Naive thymus-derived CD4-positive, alpha-beta T cell (primary cell): ENCODE measurements at regions not wholly inside any gene's neighbourhood (a gene's known extent, or its start where the extent isn't known, plus 50 kb on each side); places are given as distances from the start of the nearest gene placed in this dataset.

Source experiments
- ATAC-seq: fragments of 150-1000 bp; cut with Tn5 transposase; 2 replicates; pipeline ENCODE4 v1.10.0; 2021; ENCODE audit warnings: mild to moderate bottlenecking, moderate library complexity
- CTCF ChIA-PET: fragments of 350-600 bp; sonication (Branson Sonifier 250); formaldehyde crosslinking; loops from one replicate; lab custom pipeline; 2021; ENCODE audit warnings: antibody characterized with exemption; lab: Charles Lee
- POLR2A ChIA-PET: fragments of 350-600 bp; sonication (Branson Sonifier 250); formaldehyde crosslinking; loops from one replicate; lab custom pipeline; 2021; ENCODE audit warnings: antibody characterized with exemption, inconsistent platforms; lab: Charles Lee
- DNase-seq, 9 donors: peaks; one replicate each; pipeline versions ENCODE4 v3.0.0 to v3.0.0-alpha.2; 2020 to 2022; ENCODE audit warnings: mixed read lengths in 1 of 9
- H3K27ac ChIP-seq: one replicate; pipeline ENCODE4 v1.7.0; 2013; ENCODE audit warnings: mild to moderate bottlenecking, low read depth, low read length, moderate library complexity
- H3K27me3 ChIP-seq, 2 donors: one replicate each; pipeline ENCODE4 v1.7.0; 2013; ENCODE audit warnings: low read length in 2 of 2, mild to moderate bottlenecking in 2 of 2, moderate library complexity in 2 of 2; ENCODE audit not compliant: control insufficient read depth in 2 of 2, insufficient read depth in 2 of 2
- H3K36me3 ChIP-seq, 3 experiments: 1 replicate in 2 of 3; 2 replicates in 1 of 3; pipeline ENCODE4 v1.7.0; 2013; ENCODE audit warnings: low read length in 3 of 3, mild to moderate bottlenecking in 3 of 3, moderate library complexity in 1 of 3; ENCODE audit not compliant: insufficient read depth in 3 of 3, control insufficient read depth in 2 of 3
- H3K4me1 ChIP-seq, 2 donors: one replicate each; pipeline ENCODE4 v1.7.0; 2013; ENCODE audit warnings: low read length in 2 of 2, mild to moderate bottlenecking in 2 of 2, moderate library complexity in 1 of 2; ENCODE audit not compliant: control insufficient read depth in 2 of 2, insufficient read depth in 2 of 2
- H3K4me3 ChIP-seq: 2 replicates; pipeline ENCODE4 v1.7.0; 2013; ENCODE audit warnings: mild to moderate bottlenecking, low read length
- H3K9me3 ChIP-seq, 3 experiments: 1 replicate in 2 of 3; 2 replicates in 1 of 3; pipeline ENCODE4 v1.7.0; 2013; ENCODE audit warnings: low read length in 3 of 3; ENCODE audit not compliant: control insufficient read depth in 2 of 3
- H3K27ac Mint-ChIP-seq, 9 donors: one replicate each; pipeline ENCODE4 v1.8.0; 2020 to 2022; ENCODE audit warnings: mixed read lengths in 9 of 9, mild to moderate bottlenecking in 8 of 9, moderate library complexity in 5 of 9, inconsistent platforms in 2 of 9
- H3K27me3 Mint-ChIP-seq, 5 donors: one replicate each; pipeline ENCODE4 v1.8.0; 2021 to 2022; ENCODE audit warnings: mixed read lengths in 5 of 5, mild to moderate bottlenecking in 1 of 5
- H3K36me3 Mint-ChIP-seq, 5 donors: one replicate each; pipeline ENCODE4 v1.8.0; 2020 to 2022; ENCODE audit warnings: mixed read lengths in 5 of 5, mild to moderate bottlenecking in 3 of 5, inconsistent platforms in 1 of 5
- H3K4me1 Mint-ChIP-seq, 7 donors: one replicate each; pipeline ENCODE4 v1.8.0; 2020 to 2022; ENCODE audit warnings: mixed read lengths in 7 of 7, mild to moderate bottlenecking in 3 of 7, inconsistent platforms in 1 of 7
- H3K4me3 Mint-ChIP-seq, 10 donors: one replicate each; pipeline ENCODE4 v1.8.0; 2020 to 2022; ENCODE audit warnings: mild to moderate bottlenecking in 10 of 10, mixed read lengths in 10 of 10, moderate library complexity in 6 of 10, inconsistent platforms in 2 of 10
- H3K9me3 Mint-ChIP-seq, 11 donors: one replicate each; pipeline ENCODE4 v1.8.0; 2020 to 2022; ENCODE audit warnings: mixed read lengths in 11 of 11, mild to moderate bottlenecking in 4 of 11, inconsistent platforms in 1 of 11, moderate library complexity in 1 of 11
- intact Hi-C, 2 donors: fragments of 100-400 bp; cut with micrococcal nuclease; formaldehyde crosslinking; loops; one replicate each; pipeline ENCODE4 v1.15.1; 2023

GRCh38 chr1:186564582-186564981, 103.7 kb upstream of the PDC start:
- ChIA-PET POLR2A (no interaction called here), CTCF (no interaction called here)
- Mint-ChIP-seq H3K36me3 (no peaks in the 10 kb centered on the region), H3K27ac (no peak overlapping the region), H3K27me3 (no peaks in the 10 kb centered on the region), H3K9me3 (no peaks in the 10 kb centered on the region), H3K4me1 (peaks cover 0 to 3% (median 0%) of the 10 kb centered on the region in 7 donors), H3K4me3 (no peak overlapping the region)
- Histone ChIP-seq H3K4me1 (no peaks in the 10 kb centered on the region), H3K27ac (no peak overlapping the region), H3K36me3 (no peaks in the 10 kb centered on the region), H3K27me3 (no peaks in the 10 kb centered on the region), H3K9me3 (no peaks in the 10 kb centered on the region), H3K4me3 (no peak overlapping the region)
- intact Hi-C loops: no loop called here
- ATAC-seq (no peak), DNase-seq (no peak)

DNA sequence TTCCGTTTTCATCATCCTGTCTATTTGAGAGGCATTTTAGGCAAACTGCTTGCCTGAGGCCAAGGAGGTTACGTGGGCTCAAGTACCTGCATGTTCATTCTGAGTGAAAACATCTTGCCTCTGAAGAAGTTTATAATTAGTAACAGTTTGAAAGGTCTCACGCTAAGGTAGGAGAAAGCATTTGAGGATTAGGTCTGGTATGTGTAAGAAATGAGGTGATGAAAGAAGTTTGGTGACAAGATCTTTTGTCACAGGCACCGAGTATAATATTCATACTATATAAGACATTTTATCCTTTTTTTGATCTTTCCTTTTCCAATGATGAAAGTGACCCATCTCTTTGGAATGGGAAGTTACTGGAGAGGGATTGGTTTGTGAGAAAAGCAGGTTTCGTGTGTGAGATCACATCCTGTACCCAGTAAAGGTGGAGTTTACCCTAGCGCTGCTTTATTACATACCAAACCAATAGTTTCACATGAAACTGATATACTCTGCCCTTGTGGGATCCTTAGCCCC, 98.7 kb upstream of the PDC start:
- Mint-ChIP-seq H3K27me3 (peaks cover 0 to 4% (median 0%) of the 10 kb centered on the region in 5 donors), H3K4me1 (peaks cover 0 to 1% (median 0%) of the 10 kb centered on the region in 7 donors), H3K27ac (no peak overlapping the region), H3K4me3 (no peak overlapping the region), H3K36me3 (no peaks in the 10 kb centered on the region), H3K9me3 (no peaks in the 10 kb centered on the region)
- CTCF ChIA-PET: no interaction called here
- no peaks in the 10 kb centered on the region for H3K4me1 ChIP-seq
- POLR2A ChIA-PET: no interaction called here
- DNase-seq (no peak), ATAC-seq (no peak)
- H3K9me3 ChIP-seq: no peaks in the 10 kb centered on the region
- no peak overlapping the region for H3K4me3 ChIP-seq
- intact Hi-C loops: no loop called here
- no peak overlapping the region for H3K27ac ChIP-seq
- H3K36me3 ChIP-seq: no peaks in the 10 kb centered on the region
- H3K27me3 ChIP-seq: no peaks in the 10 kb centered on the region

DNA sequence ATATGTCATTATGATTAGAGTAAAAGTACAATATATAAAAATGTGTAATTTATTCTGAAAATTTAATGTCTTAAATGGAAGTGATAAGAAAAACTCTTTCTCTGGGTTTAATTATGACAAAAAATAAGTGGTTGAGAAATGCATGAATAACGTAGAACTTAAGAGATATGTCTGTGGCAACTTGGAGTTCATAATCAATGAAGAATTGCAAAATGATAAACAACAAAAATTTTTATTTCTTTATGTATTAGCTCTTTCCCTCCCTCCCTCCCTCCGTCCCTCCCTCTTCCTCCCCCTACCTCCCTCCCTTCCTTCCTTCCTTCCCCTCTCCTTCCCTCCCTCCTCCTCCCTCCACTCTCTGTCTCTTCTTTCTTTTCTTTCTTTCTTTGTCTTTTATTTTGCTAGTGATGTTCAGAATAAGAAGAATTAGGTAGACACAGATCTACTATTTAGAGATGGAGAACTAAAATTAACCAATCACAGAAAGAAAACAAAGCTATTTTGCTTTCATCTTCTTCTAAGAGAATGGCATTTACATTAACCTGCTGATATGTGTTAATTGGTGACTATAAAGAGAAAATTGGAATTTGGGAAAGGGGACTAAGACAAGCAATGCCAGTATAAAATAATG, 96.3 kb upstream of the PDC start:
- Mint-ChIP-seq H3K4me3 (no peak overlapping the region), H3K27me3 (peaks cover 0 to 4% (median 0%) of the 10 kb centered on the region in 5 donors), H3K36me3 (peaks cover 0 to 3% (median 0%) of the 10 kb centered on the region in 5 donors), H3K27ac (no peak overlapping the region), H3K9me3 (peaks cover 0 to 14% (median 4%) of the 10 kb centered on the region in 11 donors), H3K4me1 (no peaks in the 10 kb centered on the region)
- Histone ChIP-seq H3K36me3 (no peaks in the 10 kb centered on the region), H3K4me1 (no peaks in the 10 kb centered on the region), H3K27ac (no peak overlapping the region), H3K4me3 (no peak overlapping the region), H3K27me3 (no peaks in the 10 kb centered on the region), H3K9me3 (no peaks in the 10 kb centered on the region)
- ChIA-PET CTCF (no interaction called here), POLR2A (no interaction called here)
- intact Hi-C loops: no loop called here
- ATAC-seq (no peak), DNase-seq (no peak)

GRCh38 chr1:186550832-186551231, 89.9 kb upstream of the PDC start:
- Mint-ChIP-seq H3K27me3 (peaks cover 0 to 9% (median 0%) of the 10 kb centered on the region in 5 donors), H3K4me1 (no peaks in the 10 kb centered on the region), H3K4me3 (no peak overlapping the region), H3K9me3 (peaks cover 4 to 54% (median 25%) of the 10 kb centered on the region in 11 donors), H3K36me3 (peaks cover 0 to 15% (median 4%) of the 10 kb centered on the region in 5 donors), H3K27ac (no peak overlapping the region)
- ATAC-seq (no peak), DNase-seq (no peak)
- intact Hi-C loops: no loop called here
- Histone ChIP-seq H3K4me3 (no peak overlapping the region), H3K4me1 (no peaks in the 10 kb centered on the region), H3K9me3 (peaks cover 0 to 5% (median 0%) of the 10 kb centered on the region in 3 experiments), H3K27me3 (no peaks in the 10 kb centered on the region), H3K27ac (no peak overlapping the region), H3K36me3 (no peaks in the 10 kb centered on the region)
- POLR2A ChIA-PET: no interaction called here
- CTCF ChIA-PET: no interaction called here

DNA sequence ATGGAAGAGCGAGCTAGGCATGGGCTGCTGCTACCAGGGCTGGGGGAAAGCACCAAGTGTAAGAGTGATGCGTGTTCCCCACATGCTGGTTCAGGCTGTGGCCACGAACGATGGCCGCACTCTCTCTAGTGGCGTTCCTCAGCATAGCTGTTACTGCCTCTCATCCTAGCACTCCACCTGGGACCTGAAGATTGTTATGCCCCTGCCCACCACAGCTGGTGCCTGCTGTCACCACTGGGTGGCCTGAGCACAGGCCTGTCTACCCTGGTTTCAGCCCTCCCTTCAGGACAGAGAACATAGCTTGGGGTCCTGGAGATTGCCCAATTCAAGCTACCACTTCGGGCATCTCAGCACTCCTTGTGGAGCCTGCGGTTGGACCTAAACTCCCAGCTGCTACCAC, 80.1 kb upstream of the PDC start:
- ATAC-seq (no peak), DNase-seq (no peak)
- intact Hi-C loops: no loop called here
- CTCF ChIA-PET: no interaction called here
- POLR2A ChIA-PET: no interaction called here
- peaks cover 0 to 3% (median 0%) of the 10 kb centered on the region in 5 donors for H3K27me3 Mint-ChIP-seq
- Histone ChIP-seq H3K27ac (no peak overlapping the region), H3K4me1 (no peaks in the 10 kb centered on the region), H3K4me3 (no peak overlapping the region), H3K27me3 (no peaks in the 10 kb centered on the region), H3K36me3 (no peaks in the 10 kb centered on the region), H3K9me3 (peaks cover 0 to 5% (median 0%) of the 10 kb centered on the region in 3 experiments)
- no peak overlapping the region for H3K4me3 Mint-ChIP-seq
- no peaks in the 10 kb centered on the region for H3K4me1 Mint-ChIP-seq
- peaks cover 0 to 15% (median 5%) of the 10 kb centered on the region in 5 donors for H3K36me3 Mint-ChIP-seq
- H3K9me3 Mint-ChIP-seq: peaks cover 13 to 64% (median 22%) of the 10 kb centered on the region in 11 donors
- H3K27ac Mint-ChIP-seq: no peak overlapping the region

DNA sequence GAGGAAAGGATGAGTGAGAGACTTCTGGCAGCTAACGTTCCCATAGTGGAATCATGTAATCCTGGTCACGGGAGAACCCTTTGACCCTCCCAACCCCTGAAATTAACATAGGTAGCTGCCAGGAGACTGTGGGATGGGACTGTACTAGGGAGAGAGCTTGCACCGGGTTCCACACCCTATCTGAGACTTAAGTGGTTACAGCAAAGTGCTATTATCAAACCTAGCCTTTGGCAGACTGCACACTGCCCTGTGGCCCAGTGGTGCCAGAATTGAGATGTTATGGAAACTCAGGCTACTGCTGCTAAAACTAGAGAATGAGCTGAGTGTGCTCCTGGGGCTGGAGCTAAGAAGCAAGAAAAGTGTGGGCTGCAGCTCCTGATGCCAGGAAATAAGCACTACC, 79.6 kb upstream of the PDC start:
- no peaks in the 10 kb centered on the region for H3K27me3 ChIP-seq

More for the DNA sequence above, 79.6 kb upstream of the PDC start:
- ChIA-PET CTCF (no interaction called here), POLR2A (no interaction called here)
- no peaks in the 10 kb centered on the region for H3K4me1 ChIP-seq
- Mint-ChIP-seq H3K9me3 (peaks cover 13 to 61% (median 22%) of the 10 kb centered on the region in 11 donors), H3K27me3 (peaks cover 0 to 3% (median 0%) of the 10 kb centered on the region in 5 donors), H3K4me1 (no peaks in the 10 kb centered on the region), H3K36me3 (peaks cover 0 to 15% (median 5%) of the 10 kb centered on the region in 5 donors), H3K27ac (no peak overlapping the region), H3K4me3 (no peak overlapping the region)
- no peaks in the 10 kb centered on the region for H3K36me3 ChIP-seq
- no peak for DNase-seq
- H3K4me3 ChIP-seq: no peak overlapping the region
- no peak overlapping the region for H3K27ac ChIP-seq
- H3K9me3 ChIP-seq: peaks cover 0 to 5% (median 0%) of the 10 kb centered on the region in 3 experiments
- intact Hi-C loops: no loop called here
- ATAC-seq: no peak
